AG10803 (cell line): ENCODE measurements at regions not wholly inside any gene's neighbourhood (a gene's known extent, or its start where the extent isn't known, plus 50 kb on each side); places are given as distances from the start of the nearest gene placed in this dataset.

Experiments used
- DNase-seq: peaks from one replicate; pipeline ENCODE4 v3.0.0; 2010; ENCODE audit warnings: low read depth
- H3K4me3 ChIP-seq: 2 replicates; pipeline ENCODE4 v1.5.1; 2011; ENCODE audit warnings: mild to moderate bottlenecking, low read length, control low read depth
- CTCF ChIP-seq: conservative IDR thresholded peaks from 2 replicates; pipeline ENCODE4 v1.5.1; 2011; ENCODE audit warnings: mild to moderate bottlenecking, low read length, control low read depth, inconsistent platforms

GRCh38 chr1:90579212-90579802, 137.8 kb downstream of the BARHL2 start:
- no peak overlapping the region for H3K4me3 ChIP-seq
- TF ChIP-seq CTCF = peak; percentile 68
- peak; percentile 41 for DNase-seq

- TF ChIP-seq CTCF = no peak
- no peak for DNase-seq
- no peak overlapping the region for H3K4me3 ChIP-seq
Observed at GRCh38 chr1:90574692-90575370, 142.3 kb downstream of the BARHL2 start.

GRCh38 chr1:90573736-90574135, 143.4 kb downstream of the BARHL2 start:
- TF ChIP-seq CTCF = no peak
- no peak for DNase-seq

GRCh38 chr1:90572446-90572845, 144.7 kb downstream of the BARHL2 start:
- no peak overlapping the region for H3K4me3 ChIP-seq
- no peak for DNase-seq
- no peak for TF ChIP-seq CTCF

More at GRCh38 chr1:90573736-90574135, 143.4 kb downstream of the BARHL2 start:
- H3K4me3 ChIP-seq = no peak overlapping the region

GRCh38 chr1:90568436-90568835, 148.7 kb downstream of the BARHL2 start:
- TF ChIP-seq CTCF = no peak
- no peak for DNase-seq
- no peak overlapping the region for H3K4me3 ChIP-seq

GRCh38 chr1:90564164-90564563, 152.9 kb downstream of the BARHL2 start:
- H3K4me3 ChIP-seq = no peak overlapping the region
- no peak for DNase-seq
- no peak for TF ChIP-seq CTCF

- TF ChIP-seq CTCF = no peak
- no peak overlapping the region for H3K4me3 ChIP-seq
- no peak for DNase-seq
Observed at GRCh38 chr1:90562892-90563291, 154.2 kb downstream of the BARHL2 start.
